Gastroesophageal sphincter (tissue), 3 donors: ENCODE measurements at regions not wholly inside any gene's neighbourhood (a gene's known extent, or its start where the extent isn't known, plus 50 kb on each side); places are given as distances from the start of the nearest gene placed in this dataset.

Experiments used
- CTCF ChIP-seq, 4 experiments: fragments of 200-600 bp in 2 of 4; fragments of 450-650 bp in 2 of 4; sonication (generic) in 1 of 4; IDR thresholded peaks; one replicate each; pipeline ENCODE4 v1.5.1; 2017 to 2019; ENCODE audit warnings: antibody characterized with exemption in 4 of 4, mild to moderate bottlenecking in 2 of 4, moderate library complexity in 2 of 4
- EP300 ChIP-seq: sonication (generic); formaldehyde crosslinking; IDR thresholded peaks from one replicate; pipeline ENCODE4 v1.6.1; 2017; ENCODE audit warnings: antibody characterized with exemption, mild to moderate bottlenecking
- POLR2AphosphoS5 ChIP-seq: sonication (generic); formaldehyde crosslinking; IDR thresholded peaks from one replicate; pipeline ENCODE4 v1.6.1; 2017; ENCODE audit warnings: antibody characterized with exemption

- TF ChIP-seq CTCF (IDR thresholded peaks at IDR 0.05): no peak
- TF ChIP-seq POLR2AphosphoS5: no peak
- TF ChIP-seq EP300: no peak
These were observed 1565.6 kb downstream of the STIM2 start for GRCh38 chr4:28426251-28426650.
